NCI-H1436 (cell line): ENCODE measurements at regions not wholly inside any gene's neighbourhood (a gene's known extent, or its start where the extent isn't known, plus 50 kb on each side); places are given as distances from the start of the nearest gene placed in this dataset.

Experiments used
- DNase-seq: peaks from one replicate; lab custom pipeline; 2025; lab: John Stamatoyannopoulos, UW

GRCh38 chr15:87167055-87167454 is 1087.4 kb downstream of the AGBL1 start:
- DNase-seq: no peak

GRCh38 chr15:87155771-87156170 is 1076.1 kb downstream of the AGBL1 start:
- DNase-seq: no peak

- no peak for DNase-seq
These were observed 1075.1 kb downstream of the AGBL1 start for GRCh38 chr15:87154761-87155160.

- no peak for DNase-seq
These were observed 1071.6 kb downstream of the AGBL1 start for GRCh38 chr15:87151202-87151748.

GRCh38 chr15:87145696-87146095 is 1066.0 kb downstream of the AGBL1 start:
- no peak for DNase-seq

GRCh38 chr15:87144775-87145174 is 1065.1 kb downstream of the AGBL1 start:
- DNase-seq: no peak

- DNase-seq: no peak
These were observed 1062.4 kb downstream of the AGBL1 start for GRCh38 chr15:87142096-87142495.

- DNase-seq: no peak
These were observed 1055.4 kb downstream of the AGBL1 start for GRCh38 chr15:87135109-87135508.

- DNase-seq: no peak
These were observed 1054.0 kb downstream of the AGBL1 start for GRCh38 chr15:87133704-87134103.

- no peak for DNase-seq
These were observed 1051.4 kb downstream of the AGBL1 start for GRCh38 chr15:87131067-87131466.

GRCh38 chr15:87129916-87130315 is 1050.2 kb downstream of the AGBL1 start:
- no peak for DNase-seq

- no peak for DNase-seq
These were observed 1044.2 kb downstream of the AGBL1 start for GRCh38 chr15:87123676-87124382.

GRCh38 chr15:87121336-87121735 is 1041.7 kb downstream of the AGBL1 start:
- no peak for DNase-seq

- no peak for DNase-seq
These were observed 1040.9 kb downstream of the AGBL1 start for GRCh38 chr15:87120555-87120954.

GRCh38 chr15:87118846-87119245 is 1039.2 kb downstream of the AGBL1 start:
- no peak for DNase-seq

- no peak for DNase-seq
These were observed 1038.8 kb downstream of the AGBL1 start for GRCh38 chr15:87118435-87118834.

- no peak for DNase-seq
These were observed 1036.1 kb downstream of the AGBL1 start for GRCh38 chr15:87115795-87116194.

GRCh38 chr15:87099916-87100315 is 1020.2 kb downstream of the AGBL1 start:
- DNase-seq: no peak

- no peak for DNase-seq
These were observed 1009.9 kb downstream of the AGBL1 start for GRCh38 chr15:87089551-87089950.

- no peak for DNase-seq
These were observed 1003.5 kb downstream of the AGBL1 start for GRCh38 chr15:87083201-87083600.

- no peak for DNase-seq
These were observed 1002.9 kb downstream of the AGBL1 start for GRCh38 chr15:87082581-87082980.

GRCh38 chr15:87080547-87080946 is 1000.9 kb downstream of the AGBL1 start:
- no peak for DNase-seq
